PC-3 (cell line): ENCODE measurements at regions not wholly inside any gene's neighbourhood (a gene's known extent, or its start where the extent isn't known, plus 50 kb on each side); places are given as distances from the start of the nearest gene placed in this dataset.

Source experiments
- CTCF ChIP-seq: fragments of 300-600 bp; sonication (generic); conservative IDR thresholded peaks from 2 replicates; pipeline ENCODE4 v1.5.1; 2017; ENCODE audit warnings: antibody characterized with exemption, low read depth, mild to moderate bottlenecking, low read length
- EZH2 ChIP-seq: fragments of 300-600 bp; sonication (generic); IDR thresholded peaks from one replicate; pipeline ENCODE4 v1.6.1; 2017; ENCODE audit warnings: antibody characterized with exemption, mild to moderate bottlenecking, low read length; ENCODE audit not compliant: unreplicated experiment
- EZH2phosphoT487 ChIP-seq: fragments of 300-600 bp; sonication (generic); IDR thresholded peaks from 2 replicates; pipeline ENCODE4 v1.6.1; 2018; ENCODE audit warnings: mild to moderate bottlenecking, antibody characterized with exemption, low read length, borderline replicate concordance

DNA sequence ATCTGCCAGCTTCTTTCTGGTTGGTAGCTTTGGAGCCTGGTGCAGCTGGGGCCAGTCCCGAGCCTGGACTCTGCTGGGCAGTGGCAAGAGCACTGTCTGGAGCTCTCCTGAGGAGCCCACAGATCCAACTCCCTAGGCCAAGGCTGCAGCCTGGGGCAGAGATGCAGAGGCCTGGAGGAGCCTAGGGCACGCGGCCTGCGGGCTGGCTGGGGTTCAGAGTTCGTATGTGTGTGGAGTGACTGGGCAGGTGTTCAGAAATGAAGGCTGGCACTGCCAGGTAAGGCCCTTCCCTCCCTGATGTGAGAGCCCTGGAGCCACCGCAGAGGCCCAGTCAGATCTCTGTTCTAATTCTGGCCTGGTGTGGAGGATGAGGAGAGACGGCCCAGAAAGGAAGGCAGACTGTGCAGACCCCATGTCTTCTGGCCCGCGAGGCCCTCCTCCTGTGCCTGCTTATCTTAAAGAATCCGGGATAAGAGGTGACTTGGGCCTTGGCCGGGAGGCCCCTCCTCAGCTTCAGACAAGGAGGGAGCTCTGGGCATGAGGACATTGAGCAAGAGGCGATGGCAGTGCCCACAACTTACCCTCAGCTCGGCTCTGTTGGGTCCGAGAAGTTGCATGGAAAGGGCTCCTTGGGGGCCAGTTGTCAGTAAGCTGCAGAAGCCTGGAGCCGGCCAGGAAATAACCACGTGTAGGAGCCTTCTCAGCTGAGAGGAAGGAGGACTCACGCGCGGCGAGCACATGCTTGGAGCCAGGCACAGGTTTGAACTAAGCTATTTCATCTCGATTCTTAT, 62.2 kb upstream of the B3GAT1 start:
- no peak for TF ChIP-seq CTCF
- TF ChIP-seq EZH2phosphoT487: no peak
- no peak for TF ChIP-seq EZH2
